HL-60 (cell line): ENCODE measurements at regions not wholly inside any gene's neighbourhood (a gene's known extent, or its start where the extent isn't known, plus 50 kb on each side); places are given as distances from the start of the nearest gene placed in this dataset.

Source experiments
- CTCF ChIP-seq: IDR thresholded peaks from one replicate; pipeline ENCODE4 v1.5.1; 2011; ENCODE audit warnings: low read length, control low read depth, inconsistent platforms; ENCODE audit not compliant: insufficient read depth
- POLR2AphosphoS5 ChIP-seq: IDR thresholded peaks from 2 replicates; pipeline ENCODE4 v1.6.1; 2012; ENCODE audit warnings: low read depth

GRCh38 chr13:55500694-55501093 is 1640.0 kb upstream of the PRR20A start:
- TF ChIP-seq CTCF (no peak), POLR2AphosphoS5 (no peak)
